ENCODE measurements at regions not wholly inside any gene's neighbourhood (a gene's known extent, or its start where the extent isn't known, plus 50 kb on each side); places are given as distances from the start of the nearest gene placed in this dataset.

- no peaks in the 10 kb centered on the region for H3K27me3 ChIP-seq
- no peaks in the 10 kb centered on the region for H3K36me3 ChIP-seq
- TF ChIP-seq POLR2A (IDR thresholded peaks at IDR 0.05) (no peak), CTCF (IDR thresholded peaks at IDR 0.05) (no peak), POLR2AphosphoS5 (IDR thresholded peaks at IDR 0.05) (no peak), EP300 (IDR thresholded peaks at IDR 0.05) (no peak)
- no peak overlapping the region for H3K4me3 ChIP-seq
- no peaks in the 10 kb centered on the region for H3K9me3 ChIP-seq
- WGBS: 84% methylated on average over 4 of the region's 4 CpGs
- no peak for DNase-seq (ENCODE audit: low spot score in 2 of 2)
- peaks cover 12% of the 10 kb centered on the region for H3K4me1 ChIP-seq
- no peak overlapping the region for H3K27ac ChIP-seq
Observed at GRCh38 chr11:95676308-95676707, 113.3 kb downstream of the FAM76B start.

- no peak overlapping the region for H3K27ac ChIP-seq
- 49% methylated on average over 2 of the region's 2 CpGs for WGBS
- H3K36me3 ChIP-seq: no peaks in the 10 kb centered on the region
- peaks cover 6% of the 10 kb centered on the region for H3K4me1 ChIP-seq
- TF ChIP-seq CTCF (IDR thresholded peaks at IDR 0.05): no peak
- TF ChIP-seq POLR2A (IDR thresholded peaks at IDR 0.05): no peak
- TF ChIP-seq POLR2AphosphoS5 (IDR thresholded peaks at IDR 0.05): no peak
- TF ChIP-seq EP300 (IDR thresholded peaks at IDR 0.05): no peak
- H3K9me3 ChIP-seq: no peaks in the 10 kb centered on the region
- H3K4me3 ChIP-seq: no peak overlapping the region
- DNase-seq (ENCODE audit: low spot score in 2 of 2): no peak
- H3K27me3 ChIP-seq: no peaks in the 10 kb centered on the region
Observed at GRCh38 chr11:95675585-95675984, 114.0 kb downstream of the FAM76B start.

GRCh38 chr11:95674657-95675358 lies 114.8 kb downstream of the FAM76B start:
- TF ChIP-seq CTCF (IDR thresholded peaks at IDR 0.05) (no peak), EP300 (IDR thresholded peaks at IDR 0.05) (no peak), POLR2A (IDR thresholded peaks at IDR 0.05) (no peak), POLR2AphosphoS5 (IDR thresholded peaks at IDR 0.05) (no peak)
- no peak overlapping the region for H3K27ac ChIP-seq
- no peaks in the 10 kb centered on the region for H3K36me3 ChIP-seq
- no peak for DNase-seq (ENCODE audit: low spot score in 2 of 2)
- H3K27me3 ChIP-seq: no peaks in the 10 kb centered on the region
- H3K4me3 ChIP-seq: no peak overlapping the region
- H3K9me3 ChIP-seq: no peaks in the 10 kb centered on the region
- no peaks in the 10 kb centered on the region for H3K4me1 ChIP-seq
- WGBS: 92% methylated on average over 4 of the region's 4 CpGs

- Histone ChIP-seq H3K27ac (no peak overlapping the region), H3K9me3 (no peaks in the 10 kb centered on the region), H3K4me1 (no peaks in the 10 kb centered on the region), H3K4me3 (no peak overlapping the region), H3K27me3 (no peaks in the 10 kb centered on the region), H3K36me3 (no peaks in the 10 kb centered on the region)
- DNase-seq (ENCODE audit: low spot score in 2 of 2): no peak
- TF ChIP-seq POLR2AphosphoS5 (IDR thresholded peaks at IDR 0.05) (no peak), POLR2A (IDR thresholded peaks at IDR 0.05) (no peak), CTCF (IDR thresholded peaks at IDR 0.05) (no peak), EP300 (IDR thresholded peaks at IDR 0.05) (no peak)
- 28% methylated on average over 2 of the region's 2 CpGs for WGBS
Observed at GRCh38 chr11:95671768-95672167, 117.8 kb downstream of the FAM76B start.

GRCh38 chr11:95668131-95668530 lies 121.5 kb downstream of the FAM76B start:
- no peak for DNase-seq (ENCODE audit: low spot score in 2 of 2)
- no peaks in the 10 kb centered on the region for H3K27me3 ChIP-seq
- no peak for TF ChIP-seq POLR2A (IDR thresholded peaks at IDR 0.05)
- TF ChIP-seq POLR2AphosphoS5 (IDR thresholded peaks at IDR 0.05): no peak
- no peak for TF ChIP-seq CTCF (IDR thresholded peaks at IDR 0.05)
- TF ChIP-seq EP300 (IDR thresholded peaks at IDR 0.05): no peak

More at GRCh38 chr11:95668131-95668530, 121.5 kb downstream of the FAM76B start:
- 45% methylated on average over 3 of the region's 3 CpGs for WGBS
- no peak overlapping the region for H3K4me3 ChIP-seq
- no peaks in the 10 kb centered on the region for H3K36me3 ChIP-seq
- H3K9me3 ChIP-seq: no peaks in the 10 kb centered on the region
- H3K4me1 ChIP-seq: no peaks in the 10 kb centered on the region
- no peak overlapping the region for H3K27ac ChIP-seq
